WTC11 (cell line): ENCODE measurements at regions not wholly inside any gene's neighbourhood (a gene's known extent, or its start where the extent isn't known, plus 50 kb on each side); places are given as distances from the start of the nearest gene placed in this dataset.

Source experiments
- ELF4 ChIP-seq: sonication (generic); formaldehyde crosslinking; IDR thresholded peaks from 2 replicates; pipeline ENCODE4 v1.8.1; 2022; ENCODE audit warnings: low read depth, mild to moderate bottlenecking, moderate library complexity, missing genetic modification reagents
- MXD4 ChIP-seq: fragments of 250-450 bp; sonication (Bioruptor Pico); IDR thresholded peaks from 2 replicates; pipeline ENCODE4 v1.8.0; 2021; ENCODE audit warnings: mild to moderate bottlenecking, moderate library complexity, borderline replicate concordance
- NFE2L1 ChIP-seq: sonication (generic); formaldehyde crosslinking; IDR thresholded peaks from 2 replicates; pipeline ENCODE4 v1.8.1; 2023; ENCODE audit warnings: missing genetic modification reagents
- RELA ChIP-seq: sonication (generic); formaldehyde crosslinking; IDR thresholded peaks from 2 replicates; pipeline ENCODE4 v1.8.1; 2022; ENCODE audit warnings: missing genetic modification reagents, mild to moderate bottlenecking, borderline replicate concordance
- SMAD4 ChIP-seq: sonication (generic); formaldehyde crosslinking; IDR thresholded peaks from 2 replicates; pipeline ENCODE4 v1.8.0; 2022; ENCODE audit warnings: mild to moderate bottlenecking, missing genetic modification reagents
- ZNF232 ChIP-seq: sonication (generic); formaldehyde crosslinking; IDR thresholded peaks from 2 replicates; pipeline ENCODE4 v1.8.0; 2022; ENCODE audit warnings: mild to moderate bottlenecking, missing genetic modification reagents
- TF ChIP-seq, protein P1 (sequence below): fragments of 200-600 bp; IDR thresholded peaks from 2 replicates; pipeline ENCODE4 v1.8.0; 2022; ENCODE audit warnings: antibody characterized with exemption
- TF ChIP-seq, protein P2 (sequence below): sonication (generic); formaldehyde crosslinking; IDR thresholded peaks from 2 replicates; pipeline ENCODE4 v1.8.1; 2023; ENCODE audit warnings: mild to moderate bottlenecking, missing genetic modification reagents, borderline replicate concordance
- TF ChIP-seq, protein P3 (sequence below): sonication (generic); formaldehyde crosslinking; IDR thresholded peaks from 2 replicates; pipeline ENCODE4 v1.8.0; 2022; ENCODE audit warnings: missing genetic modification reagents

DNA sequence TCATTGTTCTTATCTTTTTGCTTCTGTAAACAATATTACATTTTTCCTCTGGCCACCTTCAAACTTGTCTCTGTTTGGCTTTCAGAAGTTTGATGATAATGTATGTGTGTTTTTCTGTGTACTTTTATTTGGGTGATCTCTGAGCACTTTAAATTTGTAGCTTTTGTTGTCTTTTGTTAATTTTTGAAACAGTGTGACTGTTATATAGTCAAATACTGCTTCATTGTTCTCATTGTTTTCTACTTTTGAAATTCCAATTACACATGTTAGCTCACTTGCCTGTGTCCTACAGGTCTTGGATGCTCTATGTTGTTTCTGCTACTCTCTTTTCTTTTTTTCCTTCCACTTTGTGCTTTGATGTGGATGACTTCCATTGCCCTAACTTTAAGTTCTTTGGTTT is 460.1 kb upstream of the KHDRBS2 start:
- TF ChIP-seq, protein P1, sequence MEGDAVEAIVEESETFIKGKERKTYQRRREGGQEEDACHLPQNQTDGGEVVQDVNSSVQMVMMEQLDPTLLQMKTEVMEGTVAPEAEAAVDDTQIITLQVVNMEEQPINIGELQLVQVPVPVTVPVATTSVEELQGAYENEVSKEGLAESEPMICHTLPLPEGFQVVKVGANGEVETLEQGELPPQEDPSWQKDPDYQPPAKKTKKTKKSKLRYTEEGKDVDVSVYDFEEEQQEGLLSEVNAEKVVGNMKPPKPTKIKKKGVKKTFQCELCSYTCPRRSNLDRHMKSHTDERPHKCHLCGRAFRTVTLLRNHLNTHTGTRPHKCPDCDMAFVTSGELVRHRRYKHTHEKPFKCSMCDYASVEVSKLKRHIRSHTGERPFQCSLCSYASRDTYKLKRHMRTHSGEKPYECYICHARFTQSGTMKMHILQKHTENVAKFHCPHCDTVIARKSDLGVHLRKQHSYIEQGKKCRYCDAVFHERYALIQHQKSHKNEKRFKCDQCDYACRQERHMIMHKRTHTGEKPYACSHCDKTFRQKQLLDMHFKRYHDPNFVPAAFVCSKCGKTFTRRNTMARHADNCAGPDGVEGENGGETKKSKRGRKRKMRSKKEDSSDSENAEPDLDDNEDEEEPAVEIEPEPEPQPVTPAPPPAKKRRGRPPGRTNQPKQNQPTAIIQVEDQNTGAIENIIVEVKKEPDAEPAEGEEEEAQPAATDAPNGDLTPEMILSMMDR, result no peak
- TF ChIP-seq MXD4 (CRISPR knock-in tag), result no peak
- TF ChIP-seq, protein P2, sequence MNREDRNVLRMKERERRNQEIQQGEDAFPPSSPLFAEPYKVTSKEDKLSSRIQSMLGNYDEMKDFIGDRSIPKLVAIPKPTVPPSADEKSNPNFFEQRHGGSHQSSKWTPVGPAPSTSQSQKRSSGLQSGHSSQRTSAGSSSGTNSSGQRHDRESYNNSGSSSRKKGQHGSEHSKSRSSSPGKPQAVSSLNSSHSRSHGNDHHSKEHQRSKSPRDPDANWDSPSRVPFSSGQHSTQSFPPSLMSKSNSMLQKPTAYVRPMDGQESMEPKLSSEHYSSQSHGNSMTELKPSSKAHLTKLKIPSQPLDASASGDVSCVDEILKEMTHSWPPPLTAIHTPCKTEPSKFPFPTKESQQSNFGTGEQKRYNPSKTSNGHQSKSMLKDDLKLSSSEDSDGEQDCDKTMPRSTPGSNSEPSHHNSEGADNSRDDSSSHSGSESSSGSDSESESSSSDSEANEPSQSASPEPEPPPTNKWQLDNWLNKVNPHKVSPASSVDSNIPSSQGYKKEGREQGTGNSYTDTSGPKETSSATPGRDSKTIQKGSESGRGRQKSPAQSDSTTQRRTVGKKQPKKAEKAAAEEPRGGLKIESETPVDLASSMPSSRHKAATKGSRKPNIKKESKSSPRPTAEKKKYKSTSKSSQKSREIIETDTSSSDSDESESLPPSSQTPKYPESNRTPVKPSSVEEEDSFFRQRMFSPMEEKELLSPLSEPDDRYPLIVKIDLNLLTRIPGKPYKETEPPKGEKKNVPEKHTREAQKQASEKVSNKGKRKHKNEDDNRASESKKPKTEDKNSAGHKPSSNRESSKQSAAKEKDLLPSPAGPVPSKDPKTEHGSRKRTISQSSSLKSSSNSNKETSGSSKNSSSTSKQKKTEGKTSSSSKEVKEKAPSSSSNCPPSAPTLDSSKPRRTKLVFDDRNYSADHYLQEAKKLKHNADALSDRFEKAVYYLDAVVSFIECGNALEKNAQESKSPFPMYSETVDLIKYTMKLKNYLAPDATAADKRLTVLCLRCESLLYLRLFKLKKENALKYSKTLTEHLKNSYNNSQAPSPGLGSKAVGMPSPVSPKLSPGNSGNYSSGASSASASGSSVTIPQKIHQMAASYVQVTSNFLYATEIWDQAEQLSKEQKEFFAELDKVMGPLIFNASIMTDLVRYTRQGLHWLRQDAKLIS (CRISPR knock-in tag), result no peak
- no peak for TF ChIP-seq RELA
- TF ChIP-seq ZNF232 (CRISPR knock-in tag), result no peak
- no peak for TF ChIP-seq NFE2L1 (CRISPR knock-in tag)
- no peak for TF ChIP-seq ELF4 (CRISPR knock-in tag)
- TF ChIP-seq, protein P3, sequence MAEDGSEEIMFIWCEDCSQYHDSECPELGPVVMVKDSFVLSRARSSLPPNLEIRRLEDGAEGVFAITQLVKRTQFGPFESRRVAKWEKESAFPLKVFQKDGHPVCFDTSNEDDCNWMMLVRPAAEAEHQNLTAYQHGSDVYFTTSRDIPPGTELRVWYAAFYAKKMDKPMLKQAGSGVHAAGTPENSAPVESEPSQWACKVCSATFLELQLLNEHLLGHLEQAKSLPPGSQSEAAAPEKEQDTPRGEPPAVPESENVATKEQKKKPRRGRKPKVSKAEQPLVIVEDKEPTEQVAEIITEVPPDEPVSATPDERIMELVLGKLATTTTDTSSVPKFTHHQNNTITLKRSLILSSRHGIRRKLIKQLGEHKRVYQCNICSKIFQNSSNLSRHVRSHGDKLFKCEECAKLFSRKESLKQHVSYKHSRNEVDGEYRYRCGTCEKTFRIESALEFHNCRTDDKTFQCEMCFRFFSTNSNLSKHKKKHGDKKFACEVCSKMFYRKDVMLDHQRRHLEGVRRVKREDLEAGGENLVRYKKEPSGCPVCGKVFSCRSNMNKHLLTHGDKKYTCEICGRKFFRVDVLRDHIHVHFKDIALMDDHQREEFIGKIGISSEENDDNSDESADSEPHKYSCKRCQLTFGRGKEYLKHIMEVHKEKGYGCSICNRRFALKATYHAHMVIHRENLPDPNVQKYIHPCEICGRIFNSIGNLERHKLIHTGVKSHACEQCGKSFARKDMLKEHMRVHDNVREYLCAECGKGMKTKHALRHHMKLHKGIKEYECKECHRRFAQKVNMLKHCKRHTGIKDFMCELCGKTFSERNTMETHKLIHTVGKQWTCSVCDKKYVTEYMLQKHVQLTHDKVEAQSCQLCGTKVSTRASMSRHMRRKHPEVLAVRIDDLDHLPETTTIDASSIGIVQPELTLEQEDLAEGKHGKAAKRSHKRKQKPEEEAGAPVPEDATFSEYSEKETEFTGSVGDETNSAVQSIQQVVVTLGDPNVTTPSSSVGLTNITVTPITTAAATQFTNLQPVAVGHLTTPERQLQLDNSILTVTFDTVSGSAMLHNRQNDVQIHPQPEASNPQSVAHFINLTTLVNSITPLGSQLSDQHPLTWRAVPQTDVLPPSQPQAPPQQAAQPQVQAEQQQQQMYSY (CRISPR knock-in tag), result no peak
- TF ChIP-seq SMAD4 (CRISPR knock-in tag), result no peak
